Smooth muscle cell (in vitro differentiated cells): ENCODE measurements at regions not wholly inside any gene's neighbourhood (a gene's known extent, or its start where the extent isn't known, plus 50 kb on each side); places are given as distances from the start of the nearest gene placed in this dataset.
A peak's percentile ranks its signal among the peaks of the same experiment; 100 is the strongest.

Experiments
- DNase-seq: peaks from one replicate; lab custom pipeline; 2025; ENCODE audit not compliant: unreplicated experiment; lab: John Stamatoyannopoulos, UW
- H2AFZ ChIP-seq: fragments of 200-600 bp; sonication (generic); 2 replicates; pipeline ENCODE4 v1.6.0; 2016; ENCODE audit warnings: antibody characterized with exemption, low read depth, mild to moderate bottlenecking
- H3F3A ChIP-seq: fragments of 200-600 bp; sonication (generic); 2 replicates; pipeline ENCODE4 v1.6.0; 2017; ENCODE audit warnings: antibody characterized with exemption, low read depth
- H3K27ac ChIP-seq: fragments of 200-600 bp; sonication (generic); 2 replicates; pipeline ENCODE4 v1.5.1; 2016; ENCODE audit warnings: low read depth, mild to moderate bottlenecking
- H3K27me3 ChIP-seq: fragments of 200-600 bp; sonication (generic); 2 replicates; pipeline ENCODE4 v1.6.1; 2016; ENCODE audit warnings: low read depth, mild to moderate bottlenecking
- H3K36me3 ChIP-seq: fragments of 200-600 bp; sonication (generic); 2 replicates; pipeline ENCODE4 v1.5.1; 2016; ENCODE audit warnings: low read depth
- H3K4me1 ChIP-seq: fragments of 200-600 bp; sonication (generic); 2 replicates; pipeline ENCODE4 v1.5.1; 2016; ENCODE audit warnings: low read depth
- H3K4me2 ChIP-seq: fragments of 200-600 bp; sonication (generic); 2 replicates; pipeline ENCODE4 v1.6.0; 2016; ENCODE audit warnings: mild to moderate bottlenecking
- H3K4me3 ChIP-seq: fragments of 200-600 bp; sonication (generic); 2 replicates; pipeline ENCODE4 v1.5.1; 2016; ENCODE audit warnings: mild to moderate bottlenecking
- H3K79me2 ChIP-seq: fragments of 200-600 bp; sonication (generic); 2 replicates; pipeline ENCODE4 v1.6.0; 2016; ENCODE audit warnings: low read depth, mild to moderate bottlenecking
- H3K9ac ChIP-seq: fragments of 200-600 bp; sonication (generic); 2 replicates; pipeline ENCODE4 v1.6.0; 2016; ENCODE audit warnings: low read depth
- H3K9me3 ChIP-seq: fragments of 200-600 bp; sonication (generic); replicated peaks from 2 replicates; pipeline ENCODE4 v1.5.1; 2016; ENCODE audit warnings: low read depth
- H4K20me1 ChIP-seq: fragments of 200-600 bp; sonication (generic); 2 replicates; pipeline ENCODE4 v1.6.0; 2016; ENCODE audit warnings: low read depth
- WGBS: methylation state at CpG from one replicate; pipeline ENCODE4 v1.1.7; 2016; ENCODE audit warnings: low lambda C conversion rate; 5-methylcytosine and 5-hydroxymethylcytosine counted together
- TF ChIP-seq, protein P1 (sequence below): fragments of 200-600 bp; sonication (generic); IDR thresholded peaks from 2 replicates; pipeline ENCODE4 v1.5.1; 2017; ENCODE audit warnings: borderline replicate concordance, mild to moderate bottlenecking, antibody characterized with exemption; ENCODE audit not compliant: insufficient read depth, poor library complexity, severe bottlenecking

DNA sequence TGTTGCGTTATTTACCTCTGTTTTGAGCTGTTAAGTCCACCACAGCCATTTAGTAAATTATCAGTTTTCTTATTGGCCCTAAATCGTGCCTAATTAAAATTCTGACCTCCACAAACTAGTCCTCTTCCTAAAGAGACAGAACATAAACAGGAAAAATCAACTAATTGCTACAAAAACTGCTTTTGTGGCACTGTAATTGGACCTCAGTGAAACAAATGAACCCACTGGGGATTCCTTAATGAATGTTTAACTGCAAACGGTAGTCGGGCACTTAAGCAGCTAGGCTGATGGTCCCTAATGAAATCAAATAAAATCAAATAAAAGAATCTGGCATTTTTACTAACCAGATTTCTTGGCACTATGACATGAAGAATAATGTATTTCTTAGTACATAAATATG, 513.4 kb upstream of the SLC35B3 start:
- no peak overlapping the region for H2AFZ ChIP-seq
- no peak overlapping the region for H3K9ac ChIP-seq
- H3K9me3 ChIP-seq = no peaks in the 10 kb centered on the region
- H3K79me2 ChIP-seq = no peaks in the 10 kb centered on the region
- no peak for DNase-seq
- H3F3A ChIP-seq = no peaks in the 10 kb centered on the region
- H3K27me3 ChIP-seq = no peaks in the 10 kb centered on the region
- TF ChIP-seq, protein P1, sequence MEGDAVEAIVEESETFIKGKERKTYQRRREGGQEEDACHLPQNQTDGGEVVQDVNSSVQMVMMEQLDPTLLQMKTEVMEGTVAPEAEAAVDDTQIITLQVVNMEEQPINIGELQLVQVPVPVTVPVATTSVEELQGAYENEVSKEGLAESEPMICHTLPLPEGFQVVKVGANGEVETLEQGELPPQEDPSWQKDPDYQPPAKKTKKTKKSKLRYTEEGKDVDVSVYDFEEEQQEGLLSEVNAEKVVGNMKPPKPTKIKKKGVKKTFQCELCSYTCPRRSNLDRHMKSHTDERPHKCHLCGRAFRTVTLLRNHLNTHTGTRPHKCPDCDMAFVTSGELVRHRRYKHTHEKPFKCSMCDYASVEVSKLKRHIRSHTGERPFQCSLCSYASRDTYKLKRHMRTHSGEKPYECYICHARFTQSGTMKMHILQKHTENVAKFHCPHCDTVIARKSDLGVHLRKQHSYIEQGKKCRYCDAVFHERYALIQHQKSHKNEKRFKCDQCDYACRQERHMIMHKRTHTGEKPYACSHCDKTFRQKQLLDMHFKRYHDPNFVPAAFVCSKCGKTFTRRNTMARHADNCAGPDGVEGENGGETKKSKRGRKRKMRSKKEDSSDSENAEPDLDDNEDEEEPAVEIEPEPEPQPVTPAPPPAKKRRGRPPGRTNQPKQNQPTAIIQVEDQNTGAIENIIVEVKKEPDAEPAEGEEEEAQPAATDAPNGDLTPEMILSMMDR = no peak
- WGBS = 86% methylated on average over 4 of the region's 4 CpGs
- peaks cover 11% of the 10 kb centered on the region for H3K4me1 ChIP-seq
- no peaks in the 10 kb centered on the region for H4K20me1 ChIP-seq
- no peak overlapping the region for H3K4me2 ChIP-seq
- H3K36me3 ChIP-seq = no peaks in the 10 kb centered on the region
- H3K4me3 ChIP-seq = no peak overlapping the region
- no peak overlapping the region for H3K27ac ChIP-seq

DNA sequence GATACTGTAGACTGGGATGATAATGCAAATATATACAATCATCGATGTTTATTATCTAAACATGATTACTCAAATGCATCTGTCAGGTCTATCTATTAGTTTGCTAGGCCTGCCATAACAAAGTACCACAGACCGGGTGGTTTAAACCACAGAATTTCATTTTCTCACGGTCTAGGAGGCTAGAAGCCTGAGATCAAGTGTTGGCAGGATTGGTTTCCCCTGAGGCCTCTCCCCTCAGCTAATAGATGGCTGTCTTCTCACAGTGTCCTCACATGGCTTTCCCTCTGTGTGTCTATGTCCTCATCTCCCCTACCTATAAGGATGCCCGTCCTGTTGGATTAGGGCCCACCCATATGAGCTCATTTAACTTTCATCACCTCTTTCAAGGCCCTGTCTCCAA, 512.6 kb upstream of the SLC35B3 start:
- WGBS = 80% methylated on average over 4 of the region's 4 CpGs

DNA sequence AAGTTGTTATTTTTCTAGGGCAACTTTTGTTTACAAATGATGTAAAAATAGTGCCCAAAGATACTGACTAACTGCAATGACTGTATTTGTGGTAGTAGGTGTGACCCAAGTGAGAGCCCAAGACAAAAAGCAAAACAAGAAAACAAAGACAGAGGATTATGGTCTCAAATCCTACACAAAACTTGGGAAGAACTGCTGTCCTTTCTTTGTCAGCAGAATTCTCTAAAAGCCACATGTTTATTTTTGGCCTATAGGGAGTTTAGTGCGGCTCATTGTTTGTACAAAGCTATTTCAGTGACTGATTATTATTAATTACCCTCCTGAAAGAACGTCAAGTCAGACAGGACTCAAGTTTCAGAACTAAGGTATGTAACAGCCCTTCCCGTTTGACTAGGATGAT, 509.2 kb upstream of the SLC35B3 start:
- H3F3A ChIP-seq = no peaks in the 10 kb centered on the region
- no peak overlapping the region for H3K9ac ChIP-seq
- TF ChIP-seq, protein P1 = no peak
- H3K9me3 ChIP-seq = no peaks in the 10 kb centered on the region
- no peak for DNase-seq
- no peaks in the 10 kb centered on the region for H3K27me3 ChIP-seq
- no peak overlapping the region for H3K4me3 ChIP-seq
- H2AFZ ChIP-seq = peak overlapping the region; percentile 46
- no peak overlapping the region for H3K4me2 ChIP-seq
- 51% methylated on average over 3 of the region's 3 CpGs for WGBS
- no peak overlapping the region for H3K27ac ChIP-seq
- no peaks in the 10 kb centered on the region for H4K20me1 ChIP-seq
- H3K79me2 ChIP-seq = no peaks in the 10 kb centered on the region
- H3K4me1 ChIP-seq = peaks cover 12% of the 10 kb centered on the region
- no peaks in the 10 kb centered on the region for H3K36me3 ChIP-seq

More for the DNA sequence above, 512.6 kb upstream of the SLC35B3 start:
- Histone ChIP-seq H3F3A (no peaks in the 10 kb centered on the region), H2AFZ (no peak overlapping the region), H3K9ac (no peak overlapping the region), H3K27me3 (no peaks in the 10 kb centered on the region), H3K79me2 (no peaks in the 10 kb centered on the region), H3K27ac (no peak overlapping the region), H3K4me3 (no peak overlapping the region), H4K20me1 (no peaks in the 10 kb centered on the region), H3K36me3 (no peaks in the 10 kb centered on the region), H3K9me3 (no peaks in the 10 kb centered on the region), H3K4me1 (peaks cover 11% of the 10 kb centered on the region), H3K4me2 (no peak overlapping the region)
- TF ChIP-seq, protein P1 = no peak
- no peak for DNase-seq

DNA sequence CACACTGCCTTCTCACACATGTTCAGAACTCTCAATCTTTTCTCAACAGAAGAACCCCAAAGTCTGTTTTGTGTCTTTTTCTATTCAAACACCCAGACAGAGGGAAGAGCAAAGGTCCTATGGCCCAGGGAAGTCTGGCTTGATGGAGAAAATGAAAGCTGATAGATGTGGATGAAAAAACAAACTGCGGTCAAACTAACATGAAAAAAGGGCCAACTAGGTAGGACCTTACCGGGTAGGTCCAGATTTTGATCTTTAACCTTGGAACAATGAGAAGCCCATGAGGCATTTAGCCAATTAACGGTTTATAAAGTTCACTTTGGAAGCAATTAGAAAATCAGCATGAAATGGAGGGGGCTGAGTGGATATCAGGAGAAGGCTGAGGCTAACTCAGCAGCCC, 507.7 kb upstream of the SLC35B3 start:
- H3K36me3 ChIP-seq = no peaks in the 10 kb centered on the region
- H3K79me2 ChIP-seq = no peaks in the 10 kb centered on the region
- no peak overlapping the region for H3K27ac ChIP-seq
- peaks cover 14% of the 10 kb centered on the region for H3K4me1 ChIP-seq
- no peak overlapping the region for H3K9ac ChIP-seq
- no peak for DNase-seq
- TF ChIP-seq, protein P1 = no peak
- H3K4me3 ChIP-seq = no peak overlapping the region
- H3K4me2 ChIP-seq = no peak overlapping the region
- 75% methylated on average over 3 of the region's 3 CpGs for WGBS
- H4K20me1 ChIP-seq = no peaks in the 10 kb centered on the region
- no peaks in the 10 kb centered on the region for H3K27me3 ChIP-seq
- no peaks in the 10 kb centered on the region for H3F3A ChIP-seq
- no peaks in the 10 kb centered on the region for H3K9me3 ChIP-seq
- no peak overlapping the region for H2AFZ ChIP-seq
